ENCODE measurements at regions not wholly inside any gene's neighbourhood (a gene's known extent, or its start where the extent isn't known, plus 50 kb on each side); places are given as distances from the start of the nearest gene placed in this dataset.

DNA sequence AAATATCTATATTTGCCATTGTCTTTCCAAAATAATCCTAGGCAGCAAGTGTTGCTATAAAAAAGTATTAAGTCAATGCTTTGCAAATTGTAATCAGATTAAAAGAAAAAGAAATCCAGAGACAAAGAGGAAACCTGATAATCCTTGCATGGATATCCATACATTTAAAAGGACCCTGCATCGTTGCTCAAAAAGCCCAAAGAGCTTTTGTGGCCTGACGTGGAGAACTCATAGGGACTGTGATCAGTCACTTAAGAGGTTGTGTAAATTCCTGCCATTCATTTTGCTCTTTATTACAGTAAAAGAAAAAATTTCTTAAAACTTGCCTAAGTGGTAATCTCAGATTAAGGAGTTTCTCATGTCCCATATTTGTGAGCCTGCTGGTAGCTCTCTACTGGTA is 392.6 kb downstream of the C12orf75 start:
- Histone ChIP-seq H3K4me1 (ENCODE audit: control insufficient read depth in 1 of 2, insufficient read depth in 1 of 2, low read depth in 1 of 2, low read length in 1 of 2) (no peaks in the 10 kb centered on the region), H3K4me3 (ENCODE audit: low read depth in 1 of 2, low read length in 1 of 2) (no peak overlapping the region), H3K27me3 (peaks cover 1% of the 10 kb centered on the region), H3K36me3 (no peaks in the 10 kb centered on the region), H3K27ac (no peak overlapping the region), H3K9me3 (no peaks in the 10 kb centered on the region)
- TF ChIP-seq, protein P1, sequence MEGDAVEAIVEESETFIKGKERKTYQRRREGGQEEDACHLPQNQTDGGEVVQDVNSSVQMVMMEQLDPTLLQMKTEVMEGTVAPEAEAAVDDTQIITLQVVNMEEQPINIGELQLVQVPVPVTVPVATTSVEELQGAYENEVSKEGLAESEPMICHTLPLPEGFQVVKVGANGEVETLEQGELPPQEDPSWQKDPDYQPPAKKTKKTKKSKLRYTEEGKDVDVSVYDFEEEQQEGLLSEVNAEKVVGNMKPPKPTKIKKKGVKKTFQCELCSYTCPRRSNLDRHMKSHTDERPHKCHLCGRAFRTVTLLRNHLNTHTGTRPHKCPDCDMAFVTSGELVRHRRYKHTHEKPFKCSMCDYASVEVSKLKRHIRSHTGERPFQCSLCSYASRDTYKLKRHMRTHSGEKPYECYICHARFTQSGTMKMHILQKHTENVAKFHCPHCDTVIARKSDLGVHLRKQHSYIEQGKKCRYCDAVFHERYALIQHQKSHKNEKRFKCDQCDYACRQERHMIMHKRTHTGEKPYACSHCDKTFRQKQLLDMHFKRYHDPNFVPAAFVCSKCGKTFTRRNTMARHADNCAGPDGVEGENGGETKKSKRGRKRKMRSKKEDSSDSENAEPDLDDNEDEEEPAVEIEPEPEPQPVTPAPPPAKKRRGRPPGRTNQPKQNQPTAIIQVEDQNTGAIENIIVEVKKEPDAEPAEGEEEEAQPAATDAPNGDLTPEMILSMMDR (IDR thresholded peaks at IDR 0.05) = no peak

DNA sequence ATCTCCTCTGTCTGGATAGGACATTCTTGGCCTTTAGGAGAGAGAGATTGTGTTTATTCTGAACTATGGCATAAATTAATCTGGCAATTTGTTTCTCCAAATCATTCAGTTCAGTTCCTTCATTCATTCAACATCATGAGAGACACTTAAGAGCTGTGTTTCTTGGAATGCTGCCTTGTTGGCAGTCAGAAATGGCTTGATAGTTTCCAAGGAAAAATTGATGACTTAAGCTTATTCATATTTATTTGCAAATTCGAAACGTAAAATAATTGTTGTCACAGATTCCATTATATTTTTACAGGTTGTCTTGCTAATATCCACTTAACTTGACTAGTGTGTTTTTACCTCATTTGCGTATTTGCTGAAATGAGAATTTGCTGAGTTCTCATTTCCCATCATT is 393.0 kb downstream of the C12orf75 start:
- Histone ChIP-seq H3K27ac (no peak overlapping the region), H3K9me3 (no peaks in the 10 kb centered on the region), H3K4me3 (ENCODE audit: low read depth in 1 of 2, low read length in 1 of 2) (no peak overlapping the region), H3K4me1 (ENCODE audit: control insufficient read depth in 1 of 2, insufficient read depth in 1 of 2, low read depth in 1 of 2, low read length in 1 of 2) (no peaks in the 10 kb centered on the region), H3K27me3 (peaks cover 4% of the 10 kb centered on the region), H3K36me3 (no peaks in the 10 kb centered on the region)
- TF ChIP-seq, protein P1 (IDR thresholded peaks at IDR 0.05) = no peak

DNA sequence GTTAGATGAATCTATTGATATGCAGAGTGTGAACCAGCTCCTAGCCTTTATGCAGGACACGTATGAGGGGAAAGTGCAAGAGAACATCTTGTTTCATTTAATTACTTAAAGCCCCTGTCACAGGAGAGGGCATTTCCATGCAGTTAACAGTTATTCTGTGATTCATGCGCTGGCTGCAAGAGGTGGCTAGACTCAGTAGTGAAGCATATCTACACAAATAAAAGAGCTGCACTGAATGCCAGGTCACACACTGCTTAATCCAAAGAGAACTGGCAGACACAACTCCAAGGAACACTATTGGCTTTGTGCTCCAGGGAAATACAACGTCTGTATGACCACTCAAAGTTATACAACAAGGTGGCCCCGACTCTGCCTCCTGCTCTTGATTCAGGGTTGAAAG is 394.1 kb downstream of the C12orf75 start:
- Histone ChIP-seq H3K4me1 (ENCODE audit: control insufficient read depth in 1 of 2, insufficient read depth in 1 of 2, low read depth in 1 of 2, low read length in 1 of 2) (no peaks in the 10 kb centered on the region), H3K27me3 (peaks cover 4% of the 10 kb centered on the region), H3K9me3 (no peaks in the 10 kb centered on the region), H3K36me3 (no peaks in the 10 kb centered on the region), H3K4me3 (ENCODE audit: low read depth in 1 of 2, low read length in 1 of 2) (no peak overlapping the region), H3K27ac (no peak overlapping the region)
- TF ChIP-seq, protein P1 (IDR thresholded peaks at IDR 0.05) = no peak

DNA sequence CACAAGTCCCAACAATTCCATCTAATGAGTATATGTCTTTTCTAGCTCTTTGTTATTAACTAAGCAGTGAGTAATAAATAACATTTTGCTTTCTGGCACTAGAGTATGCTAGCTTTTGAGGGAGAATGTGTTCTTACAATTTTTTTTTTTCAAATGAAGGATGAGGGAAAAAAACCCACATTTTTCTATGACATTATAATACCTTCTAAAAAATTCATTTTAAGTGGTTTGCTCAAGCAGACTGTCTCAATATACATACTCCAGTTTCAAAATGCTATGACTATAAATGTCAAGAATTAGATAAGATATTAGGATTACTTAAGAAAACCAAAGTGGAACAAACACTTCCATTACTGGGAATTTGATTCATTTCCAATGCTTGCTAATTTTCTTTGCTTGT is 394.6 kb downstream of the C12orf75 start:
- Histone ChIP-seq H3K27me3 (peaks cover 4% of the 10 kb centered on the region), H3K36me3 (no peaks in the 10 kb centered on the region), H3K9me3 (no peaks in the 10 kb centered on the region), H3K4me3 (ENCODE audit: low read depth in 1 of 2, low read length in 1 of 2) (no peak overlapping the region), H3K4me1 (ENCODE audit: control insufficient read depth in 1 of 2, insufficient read depth in 1 of 2, low read depth in 1 of 2, low read length in 1 of 2) (no peaks in the 10 kb centered on the region), H3K27ac (no peak overlapping the region)
- TF ChIP-seq, protein P1 (IDR thresholded peaks at IDR 0.05) = no peak

DNA sequence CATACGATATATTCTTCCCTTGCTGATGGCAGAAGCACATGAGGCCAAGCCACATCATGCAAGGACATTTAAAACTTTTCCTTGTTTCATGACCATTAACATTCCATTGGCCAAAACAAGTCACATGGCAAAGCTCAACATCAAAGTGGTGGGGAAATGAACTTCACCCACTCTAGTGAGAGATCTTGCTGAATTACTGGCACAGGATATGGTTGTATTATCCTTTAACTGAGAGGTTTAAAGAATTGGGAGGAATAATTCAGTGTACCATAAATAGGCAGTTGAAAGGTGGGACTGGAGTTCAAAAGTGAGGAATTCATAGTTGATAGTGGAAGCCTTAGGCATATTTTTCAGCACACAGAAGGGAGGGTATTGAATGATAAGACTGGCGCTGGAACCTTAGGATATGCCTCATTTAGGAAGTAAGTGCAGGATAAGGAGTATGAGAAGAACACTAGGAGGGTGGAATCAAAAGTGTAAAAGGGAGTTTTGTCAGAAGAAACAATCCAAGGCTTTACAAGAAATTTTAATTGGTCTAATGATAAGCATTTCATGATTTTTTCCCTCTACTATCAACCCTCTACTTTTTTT is 398.8 kb downstream of the C12orf75 start:
- Histone ChIP-seq H3K27ac (no peak overlapping the region), H3K36me3 (no peaks in the 10 kb centered on the region), H3K4me3 (ENCODE audit: low read depth in 1 of 2, low read length in 1 of 2) (no peak overlapping the region), H3K9me3 (no peaks in the 10 kb centered on the region), H3K4me1 (ENCODE audit: control insufficient read depth in 1 of 2, insufficient read depth in 1 of 2, low read depth in 1 of 2, low read length in 1 of 2) (no peaks in the 10 kb centered on the region), H3K27me3 (peaks cover 4% of the 10 kb centered on the region)
- TF ChIP-seq, protein P1 (IDR thresholded peaks at IDR 0.05) = no peak

DNA sequence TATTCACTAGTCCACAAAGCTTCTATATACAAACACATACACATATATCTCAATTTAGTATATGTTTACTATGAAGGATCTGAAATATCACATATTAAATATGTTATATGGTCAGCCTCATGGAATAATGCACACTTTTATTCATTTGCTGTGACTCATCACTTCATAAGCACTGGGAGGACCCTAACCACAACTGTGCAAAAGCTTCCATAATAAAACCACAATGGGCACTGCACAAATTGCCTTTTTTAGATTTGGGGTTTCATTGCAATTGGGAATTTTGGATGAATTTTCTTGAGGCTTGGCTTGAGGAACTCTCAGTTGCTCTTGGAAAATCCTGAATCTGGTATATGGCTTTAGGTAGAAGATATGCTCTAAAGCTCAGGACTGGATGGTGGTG is 399.4 kb downstream of the C12orf75 start:
- H3K36me3 ChIP-seq = no peaks in the 10 kb centered on the region
- no peaks in the 10 kb centered on the region for H3K4me1 ChIP-seq (ENCODE audit: control insufficient read depth in 1 of 2, insufficient read depth in 1 of 2, low read depth in 1 of 2, low read length in 1 of 2)
- no peak overlapping the region for H3K27ac ChIP-seq
- no peaks in the 10 kb centered on the region for H3K9me3 ChIP-seq
- TF ChIP-seq, protein P1 (IDR thresholded peaks at IDR 0.05) = no peak
- no peak overlapping the region for H3K4me3 ChIP-seq (ENCODE audit: low read depth in 1 of 2, low read length in 1 of 2)
- peaks cover 4% of the 10 kb centered on the region for H3K27me3 ChIP-seq

All from neutrophil (primary cell).